GM20000 (cell line): ENCODE measurements at regions not wholly inside any gene's neighbourhood (a gene's known extent, or its start where the extent isn't known, plus 50 kb on each side); places are given as distances from the start of the nearest gene placed in this dataset.

Experiments
- DNase-seq: peaks from one replicate; pipeline ENCODE4 v3.0.0; 2012; ENCODE audit warnings: low spot score
- CTCF ChIP-seq: IDR thresholded peaks from 2 replicates; pipeline ENCODE4 v1.5.1; 2012; ENCODE audit warnings: mild to moderate bottlenecking, control low read depth; ENCODE audit errors: extremely low read depth, missing control alignments

GRCh38 chr13:95380468-95381211, 79.4 kb upstream of the ABCC4 start:
- DNase-seq, result peak; percentile 69
- peak; percentile 66 for TF ChIP-seq CTCF

DNA sequence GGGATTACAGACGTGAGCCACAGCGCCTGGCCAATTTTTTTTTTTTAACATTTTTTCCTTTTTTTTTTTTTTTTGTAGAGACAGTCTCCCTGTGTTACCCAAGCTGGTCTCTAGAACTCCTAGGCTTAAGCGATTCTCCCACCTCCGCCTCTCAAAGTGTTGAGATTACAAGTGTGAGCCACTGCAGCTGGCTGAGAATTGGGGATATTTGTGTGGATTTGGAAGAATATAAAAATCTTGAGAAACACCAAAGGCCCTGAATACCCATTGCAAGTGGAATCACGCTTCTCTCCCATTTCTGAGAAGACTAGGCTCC, 79.9 kb upstream of the ABCC4 start:
- no peak for DNase-seq
- TF ChIP-seq CTCF, result no peak

GRCh38 chr13:95382411-95382810, 81.2 kb upstream of the ABCC4 start:
- DNase-seq, result no peak
- no peak for TF ChIP-seq CTCF

- DNase-seq, result no peak
- no peak for TF ChIP-seq CTCF
These were observed 81.7 kb upstream of the ABCC4 start for GRCh38 chr13:95382916-95383315.

- no peak for TF ChIP-seq CTCF
These were observed 84.1 kb upstream of the ABCC4 start for GRCh38 chr13:95385373-95385772.

DNA sequence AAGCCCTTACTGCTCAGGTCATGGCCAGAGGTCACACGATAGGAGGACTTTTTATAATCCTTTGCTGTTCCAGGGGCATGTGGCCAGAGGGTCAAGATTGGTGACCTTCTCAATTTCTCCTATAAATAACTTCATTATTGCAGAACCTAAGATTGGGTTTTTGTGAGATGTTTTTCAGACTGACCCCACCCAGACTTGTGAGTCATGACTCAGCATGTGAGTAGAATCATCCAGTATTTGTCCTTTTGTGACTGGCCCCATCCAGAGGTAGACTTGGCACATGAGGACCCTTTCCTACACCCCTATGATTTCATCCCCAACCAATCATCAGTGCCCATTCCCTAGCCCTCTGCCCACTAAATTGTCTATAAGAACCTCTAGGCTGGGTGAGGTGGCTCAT, 84.5 kb upstream of the ABCC4 start:
- DNase-seq, result no peak
- TF ChIP-seq CTCF, result no peak

More at GRCh38 chr13:95385373-95385772, 84.1 kb upstream of the ABCC4 start:
- no peak for DNase-seq

DNA sequence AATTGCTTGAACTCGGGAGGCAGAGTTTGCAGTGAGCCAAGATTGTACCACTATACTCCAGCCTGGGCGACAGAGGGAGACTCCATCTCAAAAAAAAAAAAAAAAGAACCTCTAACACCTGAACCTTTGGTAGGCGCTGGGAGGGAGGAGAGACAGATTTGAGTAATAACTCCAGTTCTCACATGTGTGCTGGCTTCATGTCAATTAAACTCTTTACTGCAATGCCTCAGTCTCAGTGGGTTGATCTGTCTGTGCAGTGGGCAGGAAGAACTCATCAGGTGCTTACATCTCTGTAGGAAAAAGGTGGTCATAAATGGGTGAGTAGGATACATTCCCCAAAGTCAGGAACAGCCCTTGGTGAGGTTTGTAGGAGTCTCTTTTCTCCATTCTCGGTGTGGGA, 85.1 kb upstream of the ABCC4 start:
- DNase-seq, result no peak
- TF ChIP-seq CTCF, result no peak
